ENCODE measurements at regions not wholly inside any gene's neighbourhood (a gene's known extent, or its start where the extent isn't known, plus 50 kb on each side); places are given as distances from the start of the nearest gene placed in this dataset.

DNA sequence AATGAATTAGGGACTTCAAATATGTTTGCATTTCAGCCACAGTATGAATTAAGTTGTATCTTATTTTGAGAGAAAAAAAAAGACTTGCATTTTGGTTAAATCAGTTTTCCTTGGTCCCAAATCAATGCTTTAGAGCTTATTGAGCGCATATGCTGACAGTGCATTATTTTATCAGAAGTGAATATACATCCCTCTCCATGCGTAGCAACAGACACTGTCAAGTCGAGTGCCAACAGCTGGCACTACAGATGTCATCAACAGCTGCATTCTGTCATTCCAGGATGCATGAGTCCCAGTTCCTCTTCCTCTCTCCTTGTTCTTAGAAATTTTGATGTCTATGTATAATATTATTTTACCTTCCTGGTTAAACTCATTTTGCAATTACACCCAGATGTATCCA lies 156.1 kb upstream of the FOXB1 start:
- ATAC-seq (no peak), DNase-seq (ENCODE audit: low read depth, low spot score) (no peak)
- no TSS peak for BruUV-seq (replicated peaks)
- H3K27me3 ChIP-seq (ENCODE audit: control insufficient read depth, insufficient read depth, low read length), result no peaks in the 10 kb centered on the region
- no peak overlapping the region for H3K27ac ChIP-seq (ENCODE audit: low read length)
- TF ChIP-seq CTCF (IDR thresholded peaks at IDR 0.05) (no peak), SIN3A (IDR thresholded peaks at IDR 0.05; ENCODE audit: borderline replicate concordance, insufficient read depth, low read depth, low read length) (no peak), TCF7L2 (IDR thresholded peaks at IDR 0.05; ENCODE audit: low read depth, low read length) (no peak), POLR2AphosphoS5 (IDR thresholded peaks at IDR 0.05; ENCODE audit: low read depth, low read length) (no peak)
- TF ChIP-seq, protein P1, sequence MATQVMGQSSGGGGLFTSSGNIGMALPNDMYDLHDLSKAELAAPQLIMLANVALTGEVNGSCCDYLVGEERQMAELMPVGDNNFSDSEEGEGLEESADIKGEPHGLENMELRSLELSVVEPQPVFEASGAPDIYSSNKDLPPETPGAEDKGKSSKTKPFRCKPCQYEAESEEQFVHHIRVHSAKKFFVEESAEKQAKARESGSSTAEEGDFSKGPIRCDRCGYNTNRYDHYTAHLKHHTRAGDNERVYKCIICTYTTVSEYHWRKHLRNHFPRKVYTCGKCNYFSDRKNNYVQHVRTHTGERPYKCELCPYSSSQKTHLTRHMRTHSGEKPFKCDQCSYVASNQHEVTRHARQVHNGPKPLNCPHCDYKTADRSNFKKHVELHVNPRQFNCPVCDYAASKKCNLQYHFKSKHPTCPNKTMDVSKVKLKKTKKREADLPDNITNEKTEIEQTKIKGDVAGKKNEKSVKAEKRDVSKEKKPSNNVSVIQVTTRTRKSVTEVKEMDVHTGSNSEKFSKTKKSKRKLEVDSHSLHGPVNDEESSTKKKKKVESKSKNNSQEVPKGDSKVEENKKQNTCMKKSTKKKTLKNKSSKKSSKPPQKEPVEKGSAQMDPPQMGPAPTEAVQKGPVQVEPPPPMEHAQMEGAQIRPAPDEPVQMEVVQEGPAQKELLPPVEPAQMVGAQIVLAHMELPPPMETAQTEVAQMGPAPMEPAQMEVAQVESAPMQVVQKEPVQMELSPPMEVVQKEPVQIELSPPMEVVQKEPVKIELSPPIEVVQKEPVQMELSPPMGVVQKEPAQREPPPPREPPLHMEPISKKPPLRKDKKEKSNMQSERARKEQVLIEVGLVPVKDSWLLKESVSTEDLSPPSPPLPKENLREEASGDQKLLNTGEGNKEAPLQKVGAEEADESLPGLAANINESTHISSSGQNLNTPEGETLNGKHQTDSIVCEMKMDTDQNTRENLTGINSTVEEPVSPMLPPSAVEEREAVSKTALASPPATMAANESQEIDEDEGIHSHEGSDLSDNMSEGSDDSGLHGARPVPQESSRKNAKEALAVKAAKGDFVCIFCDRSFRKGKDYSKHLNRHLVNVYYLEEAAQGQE (IDR thresholded peaks at IDR 0.05; ENCODE audit: insufficient read depth in 1 of 2, low read depth in 2 of 2, low read length in 1 of 2), result no peak
- H3K4me1 ChIP-seq (ENCODE audit: control insufficient read depth, insufficient read depth, low read length), result no peaks in the 10 kb centered on the region
- intact Hi-C loops (cut with micrococcal nuclease; ENCODE audit: unreplicated experiment) (no loop called here), in situ Hi-C loops (cut with HindIII; ENCODE audit: low pct_unique_long_range_greater_than_20kb, low sequenced_read_pairs) (no loop called here)
- no peaks in the 10 kb centered on the region for H3K36me3 ChIP-seq (ENCODE audit: control insufficient read depth, insufficient read depth, low read length)
- H3K4me3 ChIP-seq (ENCODE audit: low read depth in 2 of 2, low read length in 2 of 2), result no peak overlapping the region
- POLR2A ChIA-PET, result no interaction called here
- CTCF ChIA-PET, result no interaction called here
- no peaks in the 10 kb centered on the region for H3K9me3 ChIP-seq (ENCODE audit: control insufficient read depth, insufficient read depth, low read depth, low read length)

GRCh38 chr15:59845942-59846499 lies 156.9 kb upstream of the BNIP2 start:
- Histone ChIP-seq H3K36me3 (ENCODE audit: control insufficient read depth, insufficient read depth, low read length) (no peaks in the 10 kb centered on the region), H3K4me3 (ENCODE audit: low read depth in 2 of 2, low read length in 2 of 2) (no peak overlapping the region), H3K27ac (ENCODE audit: low read length) (no peak overlapping the region), H3K4me1 (ENCODE audit: control insufficient read depth, insufficient read depth, low read length) (no peaks in the 10 kb centered on the region), H3K9me3 (ENCODE audit: control insufficient read depth, insufficient read depth, low read depth, low read length) (no peaks in the 10 kb centered on the region), H3K27me3 (ENCODE audit: control insufficient read depth, insufficient read depth, low read length) (no peaks in the 10 kb centered on the region)
- in situ Hi-C loops (cut with HindIII; ENCODE audit: low pct_unique_long_range_greater_than_20kb, low sequenced_read_pairs) (no loop called here), intact Hi-C loops (cut with micrococcal nuclease; ENCODE audit: unreplicated experiment) (no loop called here)
- BruUV-seq (replicated peaks), result no TSS peak
- DNase-seq (ENCODE audit: low read depth, low spot score) (no peak), ATAC-seq (no peak)
- POLR2A ChIA-PET, result no interaction called here
- CTCF ChIA-PET, result no interaction called here
- TF ChIP-seq SIN3A (IDR thresholded peaks at IDR 0.05; ENCODE audit: borderline replicate concordance, insufficient read depth, low read depth, low read length), result no peak
- no peak for TF ChIP-seq TCF7L2 (IDR thresholded peaks at IDR 0.05; ENCODE audit: low read depth, low read length)
- TF ChIP-seq POLR2AphosphoS5 (IDR thresholded peaks at IDR 0.05; ENCODE audit: low read depth, low read length), result no peak
- no peak for TF ChIP-seq CTCF (IDR thresholded peaks at IDR 0.05)
- TF ChIP-seq, protein P1 (IDR thresholded peaks at IDR 0.05; ENCODE audit: insufficient read depth in 1 of 2, low read depth in 2 of 2, low read length in 1 of 2), result no peak

Measured in Panc1 (cell line).